Stimulated activated CD8-positive, alpha-beta memory T cell treated with anti-CD3 and anti-CD28 coated beads, Interleukin-4, amount 100 ng/mL, for 1 hour (primary cell): ENCODE measurements at regions not wholly inside any gene's neighbourhood (a gene's known extent, or its start where the extent isn't known, plus 50 kb on each side); places are given as distances from the start of the nearest gene placed in this dataset.

ENCODE experiments used
- DNase-seq, 2 donors: peaks; one replicate each; pipeline ENCODE4 v3.0.0-alpha.2; 2020; ENCODE audit warnings: low read depth in 2 of 2, low spot score in 1 of 2

DNA sequence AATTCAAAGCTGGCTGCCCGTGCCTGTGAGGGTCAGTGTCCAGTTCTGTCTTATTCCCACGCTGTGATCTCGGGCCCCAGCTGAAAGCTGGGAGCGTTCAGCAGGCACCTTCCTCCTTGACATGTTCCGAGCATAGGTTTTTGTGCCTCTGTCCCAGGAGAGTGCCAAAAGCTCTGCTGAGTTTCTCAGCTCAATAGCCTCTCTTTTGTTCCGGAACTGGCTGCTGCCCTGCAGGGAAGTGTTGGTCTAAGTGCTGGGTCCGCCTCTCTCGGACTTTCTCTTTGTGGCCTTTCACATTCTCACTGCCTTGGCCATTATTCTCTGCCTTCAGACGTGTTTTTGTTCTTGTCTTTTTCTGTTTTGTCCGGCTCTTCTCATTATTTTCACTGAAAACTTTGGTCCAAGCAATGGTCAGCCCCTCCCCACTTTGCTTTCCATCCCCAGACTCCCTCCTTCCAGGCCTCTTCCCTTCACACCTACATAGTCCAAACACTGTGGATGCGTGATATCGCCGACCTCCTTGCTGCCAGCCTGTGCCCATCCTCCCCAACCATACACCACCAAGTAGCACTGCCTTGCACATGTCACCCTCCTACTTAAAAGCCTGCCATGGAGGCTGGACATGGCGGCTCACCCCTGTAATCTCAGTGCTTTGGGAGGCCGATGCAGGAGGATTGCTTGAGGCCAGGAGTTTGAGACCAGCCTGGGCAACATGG lies 233.8 kb downstream of the RHOU start:
- DNase-seq, result no peak

DNA sequence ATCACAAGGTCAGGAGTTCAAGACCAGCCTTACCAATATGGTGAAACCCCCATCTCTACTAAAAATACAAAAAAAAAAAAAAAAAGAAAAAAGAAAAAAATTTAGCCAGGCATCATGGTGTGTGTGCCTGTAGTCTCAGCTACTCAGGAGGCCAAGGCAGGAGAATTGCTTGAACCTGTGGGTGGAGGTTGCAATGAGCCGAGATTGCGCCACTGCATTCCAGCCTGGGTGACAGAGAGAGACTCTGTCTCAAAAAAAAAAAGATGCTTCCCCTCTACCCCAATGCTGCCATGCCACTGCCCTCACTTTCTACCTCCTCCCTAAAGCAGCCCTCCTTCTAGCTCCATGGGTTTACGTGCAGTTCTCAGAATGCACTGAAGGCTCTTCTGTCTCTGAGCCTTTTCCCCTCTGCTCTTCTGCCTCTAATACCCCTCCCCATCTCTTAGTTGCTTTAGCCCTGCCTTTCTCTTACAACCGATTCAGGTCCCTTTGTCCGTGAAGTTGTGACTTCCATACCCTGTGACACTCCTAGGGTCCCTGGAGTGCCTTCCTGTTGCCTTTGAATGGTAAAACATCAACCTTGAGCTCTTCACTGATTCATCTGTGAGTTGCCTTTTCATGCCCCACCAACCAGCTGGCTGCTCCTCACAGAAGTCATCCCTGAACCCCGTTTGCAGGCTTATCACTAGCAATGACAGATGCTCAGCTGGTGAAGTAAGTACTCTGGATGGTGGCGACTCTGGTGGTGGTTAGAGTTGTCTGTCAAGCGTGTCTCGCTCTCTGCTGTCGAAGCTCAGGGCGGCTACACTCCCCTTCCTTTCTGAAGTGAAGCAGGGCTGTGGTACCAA lies 234.9 kb downstream of the RHOU start:
- DNase-seq, result no peak

DNA sequence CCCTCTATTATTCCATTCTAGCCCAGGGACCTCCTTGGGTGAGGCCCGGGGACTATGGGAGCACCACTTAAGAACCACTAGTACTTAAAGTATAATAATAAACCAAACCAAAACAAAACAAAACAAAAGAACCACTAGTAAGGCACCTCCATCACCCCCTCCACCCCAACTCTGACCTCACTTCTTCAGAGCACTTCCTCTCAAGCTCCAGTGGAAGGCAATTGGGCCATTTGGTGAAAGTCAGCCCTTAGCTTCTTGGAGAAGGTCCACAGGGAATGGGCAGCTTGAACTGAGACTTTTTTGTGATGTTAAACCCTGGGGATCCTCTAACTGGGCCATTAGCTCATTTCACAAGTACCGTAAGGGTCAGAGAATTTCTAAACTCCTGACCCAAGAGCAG lies 237.3 kb downstream of the RHOU start:
- DNase-seq, result no peak

DNA sequence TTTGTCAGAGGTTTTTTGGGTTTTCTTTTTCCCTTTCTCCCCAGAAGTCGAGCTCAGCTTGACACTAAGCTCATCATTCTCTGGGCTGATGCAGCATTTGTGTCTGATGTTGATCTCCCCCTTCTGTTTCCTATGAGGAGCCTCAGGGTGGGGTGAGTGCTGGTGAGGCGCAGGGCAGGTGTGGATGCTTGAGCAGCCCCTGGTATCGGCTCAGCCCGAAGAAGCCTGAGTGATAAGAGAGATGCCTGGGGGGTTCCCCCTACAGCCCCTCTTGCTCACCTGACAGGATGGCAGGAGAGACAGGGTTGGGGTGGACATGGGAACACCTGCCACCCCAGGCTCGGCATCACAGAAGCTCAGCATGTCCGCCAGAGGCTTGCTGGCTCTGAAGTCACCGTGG lies 239.0 kb downstream of the RHOU start:
- DNase-seq, result no peak

DNA sequence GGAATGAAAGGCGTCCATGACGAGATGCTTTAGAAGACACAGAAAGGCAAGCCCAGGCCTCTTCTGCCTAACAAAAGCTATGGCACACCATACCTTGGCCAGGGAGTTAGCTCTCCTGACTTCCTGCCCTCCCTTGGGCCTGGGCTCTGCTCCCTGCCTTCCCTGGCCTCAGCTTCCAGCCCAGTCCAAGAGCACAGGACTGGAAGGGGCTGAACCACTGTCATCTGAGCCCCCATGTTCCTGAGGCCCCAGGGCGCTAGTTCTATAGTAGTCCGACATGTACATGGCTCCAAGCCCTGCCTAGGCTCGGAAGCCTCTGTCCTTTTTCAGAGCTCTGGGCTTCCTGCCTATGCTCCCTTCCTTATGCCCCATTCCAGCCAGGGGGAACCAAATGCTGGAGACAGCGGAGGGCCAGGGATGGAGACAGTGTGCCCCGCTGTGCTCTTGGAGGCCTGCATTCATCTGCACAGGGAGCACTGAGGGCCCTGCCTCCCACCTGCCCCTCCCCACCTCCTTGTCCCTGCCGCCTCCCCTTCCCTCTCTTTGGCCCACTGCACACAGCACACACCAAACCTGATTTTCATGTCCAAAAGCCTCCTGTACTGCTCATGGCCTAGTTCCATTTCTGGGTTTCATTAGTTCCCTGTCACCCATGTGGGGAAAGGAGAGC lies 240.1 kb downstream of the RHOU start:
- DNase-seq, result no peak

DNA sequence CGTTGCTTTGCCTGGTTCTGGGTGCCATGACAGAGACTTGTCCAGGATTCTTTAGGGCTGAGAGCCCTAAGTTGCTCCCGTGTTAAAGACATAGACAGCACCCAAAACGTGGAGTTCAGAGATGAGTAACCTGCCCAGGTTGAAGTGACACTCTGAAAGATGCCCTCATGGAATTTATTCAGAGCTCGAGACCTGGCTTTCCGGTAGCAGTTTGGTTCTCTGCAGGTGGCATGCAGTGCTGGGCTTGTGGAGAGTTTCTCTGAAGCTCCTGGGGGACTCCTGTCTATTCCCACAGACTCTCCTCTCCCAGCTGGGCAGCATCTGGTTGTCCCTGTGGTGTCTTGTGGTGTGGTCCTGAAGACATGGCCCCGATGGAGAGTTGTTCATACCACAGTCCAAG lies 241.0 kb downstream of the RHOU start:
- DNase-seq, result no peak

DNA sequence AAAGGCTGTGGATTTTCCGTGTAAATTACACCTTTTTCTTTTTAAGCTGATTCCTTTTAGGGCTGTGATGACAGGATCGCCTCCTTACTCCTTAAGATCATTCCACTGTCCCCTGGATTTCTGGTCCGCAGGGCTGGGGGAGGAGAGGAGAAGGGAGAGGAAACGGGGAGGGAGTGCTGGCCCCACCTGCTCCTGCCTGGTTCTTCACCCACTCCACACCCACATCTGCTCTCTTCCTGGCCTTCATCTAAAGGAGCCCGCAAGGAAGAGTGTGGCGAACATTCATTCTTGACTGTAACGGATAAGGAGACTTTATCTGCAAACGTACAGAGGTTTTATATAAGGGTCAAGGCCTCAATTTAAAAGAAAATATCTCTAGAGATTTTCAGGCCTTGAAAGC lies 242.0 kb downstream of the RHOU start:
- DNase-seq, result no peak

DNA sequence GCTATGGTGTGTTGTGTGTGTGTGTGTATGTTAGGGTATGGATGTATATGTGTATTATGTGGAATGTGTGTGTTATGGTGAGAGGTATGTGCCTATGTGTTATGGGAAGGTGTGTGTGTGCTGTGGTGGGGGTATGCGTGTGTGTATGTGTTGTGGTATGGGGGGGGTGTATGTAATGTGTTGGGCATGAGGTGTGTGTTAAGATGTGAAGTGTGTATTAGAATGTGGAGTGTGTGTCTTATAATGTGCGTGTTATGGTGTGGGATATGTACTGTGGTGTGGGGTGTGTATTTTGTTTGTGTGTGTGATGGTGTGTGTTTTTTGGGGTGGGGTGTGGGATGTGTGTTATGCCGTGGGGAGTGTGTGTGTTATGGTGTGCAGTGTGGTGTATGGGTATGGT lies 242.5 kb downstream of the RHOU start:
- DNase-seq, result no peak

DNA sequence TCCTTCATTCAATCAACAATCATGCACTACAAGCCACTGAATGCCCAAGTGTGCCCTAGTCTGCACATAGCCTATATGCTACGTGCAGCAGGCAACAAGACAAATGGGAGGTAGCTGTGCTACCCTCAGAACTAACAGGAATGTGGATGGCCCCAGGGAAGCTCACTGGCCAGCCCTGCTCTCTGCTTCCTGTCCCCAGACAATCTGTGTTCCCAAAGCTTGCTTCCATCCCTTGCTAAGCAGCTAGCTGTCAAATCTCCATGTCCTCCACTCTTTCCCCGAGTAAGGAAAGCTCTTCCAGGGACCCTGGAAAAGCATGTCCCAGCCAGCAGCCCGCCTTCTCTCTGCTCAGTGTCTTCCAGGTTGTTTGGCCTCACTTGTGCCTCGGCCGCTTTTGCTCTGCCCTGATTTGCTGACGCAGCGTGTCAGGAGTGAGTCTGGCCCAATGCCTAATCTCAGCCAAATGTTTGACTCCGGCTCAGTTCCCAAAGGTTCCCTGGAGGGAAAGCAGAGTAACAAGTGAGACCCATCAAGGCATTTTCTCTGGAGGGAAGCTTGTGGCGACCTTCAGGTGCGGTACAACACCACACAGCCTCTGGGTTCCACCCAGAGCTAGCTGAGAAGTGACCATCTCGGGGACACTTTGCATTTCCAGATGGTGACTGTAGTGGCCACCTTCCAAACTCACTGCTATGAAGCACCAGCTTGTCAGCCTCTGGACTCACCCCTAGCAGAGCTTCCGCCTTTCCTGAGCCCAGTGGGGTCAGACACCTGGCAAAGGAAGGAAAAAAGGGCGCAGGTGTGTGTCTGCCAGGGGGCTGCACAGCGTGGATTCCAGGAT lies 243.4 kb downstream of the RHOU start:
- no peak for DNase-seq

DNA sequence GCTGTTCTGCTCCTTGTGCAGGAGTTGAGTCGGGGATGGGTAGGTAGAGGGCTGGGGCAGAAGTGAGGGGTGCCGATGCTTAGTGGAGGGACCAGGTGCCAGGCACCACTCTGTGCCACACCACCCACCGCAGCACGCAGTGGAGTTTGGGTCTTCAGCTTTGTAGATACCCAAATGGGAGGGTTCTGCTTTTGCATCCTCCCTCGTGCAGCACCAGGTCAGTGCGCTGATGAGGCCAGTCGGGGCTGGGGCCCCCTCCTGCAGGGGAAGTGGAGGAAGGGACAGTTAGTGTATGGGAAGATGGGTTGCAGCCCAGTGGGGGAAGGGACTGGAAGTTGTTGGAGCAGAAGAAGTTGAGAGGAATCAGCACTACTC lies 244.0 kb downstream of the RHOU start:
- no peak for DNase-seq

DNA sequence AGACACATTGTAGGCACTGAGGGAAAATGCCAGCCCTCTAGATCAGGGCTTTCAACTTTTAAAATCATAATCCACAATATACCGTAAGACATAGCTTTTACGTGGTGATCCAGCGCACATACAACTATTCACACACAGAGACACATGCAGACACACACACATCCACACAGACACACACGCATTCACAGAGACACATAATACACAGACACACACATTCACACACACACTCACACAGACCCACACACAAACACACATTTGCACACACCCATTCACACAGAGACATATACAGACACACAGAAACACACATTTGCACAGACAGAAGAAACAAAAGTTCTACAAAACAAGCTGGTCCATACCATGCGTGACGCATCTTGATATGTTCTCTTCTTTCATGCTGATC lies 244.5 kb downstream of the RHOU start:
- DNase-seq, result no peak

DNA sequence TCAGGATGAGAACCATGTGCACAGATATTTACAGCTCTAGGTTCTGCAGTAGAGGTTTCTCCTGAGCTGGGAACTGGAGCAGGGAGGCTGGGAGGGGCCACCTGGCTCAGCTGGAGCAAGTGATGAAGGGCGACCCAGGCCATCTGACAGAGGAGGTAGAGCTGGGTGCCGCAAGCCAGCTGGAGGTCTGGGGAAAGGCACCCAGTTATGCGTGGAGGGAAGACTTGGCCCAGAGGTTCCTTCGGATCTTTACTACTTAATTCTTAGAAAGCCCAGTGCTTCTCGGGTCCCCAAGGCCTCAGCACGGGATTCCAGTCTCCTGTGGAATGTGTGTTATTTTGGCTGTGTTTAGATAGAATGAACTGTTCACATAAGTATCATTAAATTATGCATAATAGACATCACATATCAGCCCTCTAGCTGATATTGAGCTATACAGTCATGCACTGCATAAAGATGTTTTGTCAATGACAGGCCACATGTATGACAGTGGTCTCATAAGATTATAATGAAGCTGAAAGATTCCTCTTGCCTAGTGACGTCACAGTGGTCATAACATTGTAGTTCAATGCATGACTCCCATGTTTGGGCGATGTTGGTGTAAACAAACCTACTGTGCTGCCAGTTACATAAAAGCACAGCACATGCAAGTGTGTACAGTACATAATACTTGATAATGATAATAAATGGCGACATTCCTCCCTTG lies 245.1 kb downstream of the RHOU start:
- no peak for DNase-seq

DNA sequence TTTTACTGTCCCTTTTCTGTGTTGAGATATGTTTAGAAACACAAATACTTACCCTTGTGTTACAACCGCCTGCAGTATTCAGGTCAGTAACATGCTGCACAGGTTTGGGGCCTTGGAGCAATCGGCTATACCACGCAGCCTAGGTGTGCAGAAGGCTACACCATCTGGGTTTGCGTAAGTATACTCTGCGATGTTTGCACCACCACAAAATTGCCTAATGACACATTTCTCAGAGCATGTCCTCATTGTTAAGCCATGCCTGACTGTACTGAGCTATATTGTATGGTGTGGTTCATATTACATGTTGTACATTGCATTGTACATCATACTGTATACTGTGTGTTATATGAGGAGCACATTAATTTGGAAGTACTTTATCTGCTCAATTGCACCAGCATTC lies 247.4 kb downstream of the RHOU start:
- DNase-seq, result no peak

DNA sequence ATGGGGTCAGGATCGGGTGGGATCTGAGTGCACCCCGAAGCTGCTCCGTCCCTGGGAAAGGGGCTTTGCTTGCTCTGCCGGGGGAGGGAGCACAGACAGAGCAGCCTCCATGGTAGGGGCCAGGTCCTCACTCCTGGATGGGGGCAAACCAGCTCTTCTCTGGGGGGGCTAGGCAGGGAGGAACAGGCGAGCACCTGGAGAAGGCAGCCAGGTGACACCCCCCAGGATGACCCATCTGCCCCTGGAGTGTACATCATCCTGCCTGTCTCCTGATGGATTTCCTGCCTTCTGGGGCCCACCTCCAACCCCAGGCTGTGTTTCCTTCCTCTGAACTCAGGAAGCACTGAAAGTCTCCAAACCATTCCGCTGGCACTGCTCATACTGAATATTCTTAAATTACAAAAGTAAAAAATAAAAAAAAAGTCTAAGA lies 248.0 kb downstream of the RHOU start:
- DNase-seq, result no peak

DNA sequence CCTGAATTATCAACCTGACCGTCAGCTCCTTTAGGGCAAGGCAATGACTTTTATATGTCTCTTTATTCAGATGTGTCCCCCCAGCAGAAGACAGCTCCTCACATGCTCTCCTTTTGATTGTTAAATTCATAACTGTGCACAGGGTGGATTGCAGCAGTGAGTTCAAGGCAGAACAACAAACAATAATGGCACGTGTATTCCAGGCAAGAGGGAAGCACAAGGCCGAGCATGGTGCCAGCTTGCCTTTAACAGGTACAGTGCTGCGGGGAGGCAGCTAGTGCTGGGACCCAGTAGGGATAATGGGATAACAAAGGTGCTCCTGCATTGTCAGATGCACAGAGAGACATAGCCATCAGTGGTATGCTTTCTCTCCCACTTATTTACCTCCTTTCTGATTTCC lies 248.4 kb downstream of the RHOU start:
- DNase-seq, result no peak

DNA sequence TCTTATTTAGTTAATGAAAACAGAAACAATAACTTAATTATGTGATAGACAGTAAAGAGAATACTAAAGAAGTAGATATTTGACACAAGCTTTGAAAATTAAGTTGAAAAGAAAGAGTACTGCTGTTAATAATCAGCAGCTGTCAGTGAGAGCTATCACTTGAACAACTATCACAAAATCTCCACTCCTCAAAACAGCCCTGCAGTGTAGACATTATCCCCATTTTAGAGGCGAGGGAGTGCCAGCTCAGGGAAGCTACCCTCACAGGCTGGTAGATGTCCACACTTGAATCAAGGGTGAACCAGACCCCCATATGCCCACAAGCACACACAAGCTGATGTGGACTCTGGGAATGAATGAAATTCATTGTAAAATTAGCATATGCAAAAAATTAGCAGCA lies 248.8 kb downstream of the RHOU start:
- DNase-seq, result no peak

DNA sequence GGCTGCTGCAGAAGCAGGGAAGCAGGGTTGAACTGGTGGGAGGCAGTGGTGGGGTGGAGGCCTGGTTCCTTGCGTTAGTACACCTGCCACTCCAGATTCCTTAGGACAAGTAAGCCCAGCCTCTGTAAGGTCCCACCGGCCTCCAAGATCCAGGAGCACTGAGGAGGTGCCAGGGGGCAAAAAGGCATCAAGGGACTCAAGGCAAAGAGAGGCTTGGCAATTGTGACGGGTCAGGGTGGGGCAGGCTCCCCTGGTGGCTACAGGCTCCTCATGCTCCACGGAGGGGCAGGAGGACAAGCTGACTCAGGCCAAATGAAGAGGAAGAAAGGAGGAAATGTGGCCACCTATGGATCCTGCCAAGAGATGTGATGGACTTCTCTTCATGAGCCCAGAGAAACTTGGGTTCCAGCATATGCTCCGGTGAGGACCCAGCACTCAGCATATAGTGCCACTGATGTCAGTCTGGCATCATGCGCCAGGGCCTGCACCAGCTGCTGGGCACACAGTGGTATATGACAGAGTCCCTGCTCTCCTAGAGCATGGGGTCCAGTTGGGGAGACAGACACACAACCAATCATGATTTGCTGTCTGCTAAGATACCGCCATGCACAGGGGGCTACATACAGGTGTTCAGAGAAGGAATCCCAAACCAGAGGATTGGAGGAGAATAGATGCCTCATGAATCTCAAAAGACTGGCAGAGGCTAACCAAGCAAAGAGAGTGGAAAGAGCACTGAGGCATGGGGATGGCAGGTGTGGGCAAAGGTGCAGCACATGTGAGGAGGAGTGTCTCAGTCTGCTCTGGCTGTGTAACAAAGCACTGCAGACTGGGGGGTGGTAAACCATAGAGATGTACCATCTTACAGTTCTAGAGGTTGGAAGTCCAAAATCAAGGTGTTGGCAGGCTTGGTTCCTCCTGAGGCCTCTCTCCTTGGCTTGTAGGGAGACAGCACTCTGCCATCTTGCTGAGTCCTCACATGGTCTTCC lies 249.7 kb downstream of the RHOU start:
- DNase-seq, result no peak

DNA sequence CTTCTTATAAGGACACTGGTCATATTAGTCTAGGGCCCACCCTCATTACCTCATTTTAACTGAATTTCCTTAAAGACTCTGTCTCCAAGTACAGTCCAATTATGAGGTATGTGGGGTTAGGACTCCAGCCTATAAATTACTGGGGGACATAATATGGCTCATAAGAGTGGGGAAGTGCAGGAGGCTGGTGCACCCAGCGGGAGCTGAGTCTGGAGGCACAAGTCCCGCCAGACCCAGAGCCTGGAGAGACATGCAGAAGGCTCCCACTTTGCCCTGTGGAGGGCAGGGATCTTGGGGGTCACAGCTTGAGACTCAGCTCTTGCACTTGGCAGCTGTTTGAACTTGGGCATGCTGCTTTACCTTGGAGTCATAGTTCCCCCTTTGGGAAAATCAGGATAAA lies 250.4 kb downstream of the RHOU start:
- DNase-seq, result no peak

DNA sequence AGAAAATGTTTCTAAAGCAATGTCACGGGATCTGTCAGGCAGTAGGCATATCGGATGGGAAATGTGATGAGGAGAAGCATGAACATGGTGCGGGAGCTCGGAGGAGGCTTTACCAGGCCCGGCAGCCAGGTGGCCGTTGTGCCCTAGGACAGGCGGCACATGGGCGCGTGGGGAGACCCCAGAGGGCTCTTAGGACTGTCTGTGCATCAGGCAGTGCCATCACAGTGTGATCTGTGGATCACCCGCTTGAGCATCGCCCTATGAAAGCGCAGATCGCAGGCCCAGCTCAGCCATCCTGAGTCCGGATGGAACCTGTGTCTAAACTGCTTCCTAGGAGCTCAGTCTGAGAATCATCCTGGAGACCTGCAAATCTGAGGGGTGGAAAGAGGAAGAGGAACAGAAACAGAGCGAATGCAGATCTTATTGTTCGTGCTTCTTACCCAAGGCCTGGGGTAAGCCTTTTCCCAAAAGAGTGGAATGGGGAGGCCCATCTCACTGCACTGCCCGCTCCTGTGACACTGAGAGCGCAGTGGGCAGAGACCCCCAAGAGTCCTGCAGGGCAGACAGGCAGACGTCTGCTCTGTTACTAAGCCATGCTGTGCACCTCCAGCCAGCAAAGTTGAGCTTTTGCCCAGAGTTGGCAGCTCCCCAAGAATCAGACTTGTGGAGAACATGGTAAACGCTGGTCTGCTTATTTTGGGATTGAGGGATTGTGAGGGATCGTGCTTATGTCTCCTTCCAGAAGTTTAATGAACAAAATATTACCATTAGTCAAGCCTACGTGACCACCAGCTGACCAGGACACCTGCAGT lies 251.0 kb downstream of the RHOU start:
- DNase-seq, result no peak
